ENCODE measurements at regions not wholly inside any gene's neighbourhood (a gene's known extent, or its start where the extent isn't known, plus 50 kb on each side); places are given as distances from the start of the nearest gene placed in this dataset.

GRCh38 chr6:114830515-114830914, 487.7 kb upstream of the HS3ST5 start:
- TF ChIP-seq EP300 (IDR thresholded peaks at IDR 0.05; ENCODE audit: low read depth in 2 of 2, low read length in 2 of 2): no peak
- no peak for TF ChIP-seq EP300 (CRISPR knock-in tag; IDR thresholded peaks at IDR 0.05; ENCODE audit: borderline replicate concordance)
- TF ChIP-seq POLR2A (IDR thresholded peaks at IDR 0.05; ENCODE audit: insufficient read depth in 1 of 2, low read depth in 2 of 2, low read length in 2 of 2): no peak
- no peak for TF ChIP-seq MXI1 (IDR thresholded peaks at IDR 0.05; ENCODE audit: borderline replicate concordance, low read depth, low read length)
- no peak for TF ChIP-seq CTCF (CRISPR knock-in tag; IDR thresholded peaks at IDR 0.05)
- TF ChIP-seq ZNF34 (CRISPR knock-in tag; IDR thresholded peaks at IDR 0.05; ENCODE audit: borderline replicate concordance): no peak
- no peak for TF ChIP-seq ZKSCAN8 (CRISPR knock-in tag; IDR thresholded peaks at IDR 0.05; ENCODE audit: borderline replicate concordance)
- no peak for TF ChIP-seq ZNF44 (CRISPR knock-in tag; IDR thresholded peaks at IDR 0.05)
- no peak for TF ChIP-seq BCL3 (CRISPR knock-in tag; IDR thresholded peaks at IDR 0.05)
- TF ChIP-seq GFI1 (CRISPR knock-in tag; IDR thresholded peaks at IDR 0.05; ENCODE audit: borderline replicate concordance): no peak
- no peak for TF ChIP-seq PTBP1 (IDR thresholded peaks at IDR 0.05; ENCODE audit: low read depth, low read length, poor library complexity, severe bottlenecking)

Data from HepG2 (cell line).